Right atrium auricular region (tissue), 2 donors: ENCODE measurements at regions not wholly inside any gene's neighbourhood (a gene's known extent, or its start where the extent isn't known, plus 50 kb on each side); places are given as distances from the start of the nearest gene placed in this dataset.

Experiments
- DNase-seq: peaks from one replicate; pipeline ENCODE4 v3.0.0-alpha.2; 2019; ENCODE audit warnings: low spot score
- H3K27ac ChIP-seq, 2 donors: fragments of 200-600 bp; sonication (generic); 1 replicate in 1 of 2; 2 replicates in 1 of 2; pipeline ENCODE4 v1.5.1; 2016 to 2019
- H3K27me3 ChIP-seq, 2 donors: fragments of 200-600 bp; sonication (generic); one replicate each; pipeline versions ENCODE4 v1.5.1 to v1.6.0; 2017 to 2019
- H3K36me3 ChIP-seq: fragments of 200-600 bp; sonication (generic); one replicate; pipeline ENCODE4 v1.5.1; 2016
- H3K4me1 ChIP-seq, 2 donors: fragments of 200-600 bp; sonication (generic); one replicate each; pipeline versions ENCODE4 v1.5.1 to v1.6.0; 2017 to 2019
- H3K4me3 ChIP-seq, 2 donors: fragments of 200-600 bp; sonication (generic); 1 replicate in 1 of 2; 2 replicates in 1 of 2; pipeline ENCODE4 v1.5.1; 2017 to 2019; ENCODE audit warnings: mild to moderate bottlenecking in 1 of 2, moderate library complexity in 1 of 2
- H3K9me3 ChIP-seq, 2 donors: fragments of 200-600 bp; sonication (generic); one replicate each; pipeline ENCODE4 v1.5.1; 2019
- TF ChIP-seq, protein P1 (sequence below), 2 donors: fragments of 200-600 bp; sonication (generic); IDR thresholded peaks; one replicate each; pipeline ENCODE4 v1.5.1; 2019; ENCODE audit warnings: antibody characterized with exemption in 2 of 2

GRCh38 chr2:3954261-3954660 lies 250.9 kb downstream of the DCDC2C start:
- TF ChIP-seq, protein P1, sequence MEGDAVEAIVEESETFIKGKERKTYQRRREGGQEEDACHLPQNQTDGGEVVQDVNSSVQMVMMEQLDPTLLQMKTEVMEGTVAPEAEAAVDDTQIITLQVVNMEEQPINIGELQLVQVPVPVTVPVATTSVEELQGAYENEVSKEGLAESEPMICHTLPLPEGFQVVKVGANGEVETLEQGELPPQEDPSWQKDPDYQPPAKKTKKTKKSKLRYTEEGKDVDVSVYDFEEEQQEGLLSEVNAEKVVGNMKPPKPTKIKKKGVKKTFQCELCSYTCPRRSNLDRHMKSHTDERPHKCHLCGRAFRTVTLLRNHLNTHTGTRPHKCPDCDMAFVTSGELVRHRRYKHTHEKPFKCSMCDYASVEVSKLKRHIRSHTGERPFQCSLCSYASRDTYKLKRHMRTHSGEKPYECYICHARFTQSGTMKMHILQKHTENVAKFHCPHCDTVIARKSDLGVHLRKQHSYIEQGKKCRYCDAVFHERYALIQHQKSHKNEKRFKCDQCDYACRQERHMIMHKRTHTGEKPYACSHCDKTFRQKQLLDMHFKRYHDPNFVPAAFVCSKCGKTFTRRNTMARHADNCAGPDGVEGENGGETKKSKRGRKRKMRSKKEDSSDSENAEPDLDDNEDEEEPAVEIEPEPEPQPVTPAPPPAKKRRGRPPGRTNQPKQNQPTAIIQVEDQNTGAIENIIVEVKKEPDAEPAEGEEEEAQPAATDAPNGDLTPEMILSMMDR (IDR thresholded peaks at IDR 0.05), result no peak
- no peak for DNase-seq
- no peak overlapping the region for H3K27ac ChIP-seq
- H3K4me1 ChIP-seq, result no peaks in the 10 kb centered on the region
- no peaks in the 10 kb centered on the region for H3K27me3 ChIP-seq
- H3K36me3 ChIP-seq, result no peaks in the 10 kb centered on the region
- H3K9me3 ChIP-seq, result peaks cover 0 to 7% of the 10 kb centered on the region in 2 donors
- H3K4me3 ChIP-seq, result no peak overlapping the region

GRCh38 chr2:3956406-3956805 lies 253.0 kb downstream of the DCDC2C start:
- no peaks in the 10 kb centered on the region for H3K4me1 ChIP-seq
- no peak overlapping the region for H3K27ac ChIP-seq
- H3K27me3 ChIP-seq, result no peaks in the 10 kb centered on the region
- peaks cover 0 to 2% of the 10 kb centered on the region in 2 donors for H3K9me3 ChIP-seq
- no peak for DNase-seq
- H3K4me3 ChIP-seq, result no peak overlapping the region
- TF ChIP-seq, protein P1 (IDR thresholded peaks at IDR 0.05), result no peak
- H3K36me3 ChIP-seq, result no peaks in the 10 kb centered on the region

DNA sequence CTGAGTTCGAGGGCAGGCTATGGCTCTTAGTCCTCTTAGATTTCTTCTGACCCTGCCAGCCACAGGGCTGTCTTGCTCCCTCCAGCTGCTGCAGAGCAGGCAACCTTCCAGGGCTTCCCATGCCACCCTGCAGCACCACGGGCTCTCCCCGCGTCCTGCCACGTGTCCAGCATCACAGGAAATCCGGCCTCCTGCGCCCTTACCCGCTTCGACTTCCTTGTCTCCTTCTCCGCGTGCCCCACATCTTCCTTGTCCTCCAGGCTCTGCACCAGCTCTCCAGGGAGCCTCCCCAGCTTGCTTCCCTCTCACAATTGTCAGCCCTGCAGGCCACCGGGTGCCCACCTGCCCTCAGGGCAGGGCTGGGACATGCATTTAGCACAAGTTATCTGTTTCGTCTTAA lies 253.5 kb downstream of the DCDC2C start:
- Histone ChIP-seq H3K4me3 (no peak overlapping the region), H3K36me3 (no peaks in the 10 kb centered on the region), H3K4me1 (no peaks in the 10 kb centered on the region), H3K9me3 (no peaks in the 10 kb centered on the region), H3K27ac (no peak overlapping the region), H3K27me3 (no peaks in the 10 kb centered on the region)
- TF ChIP-seq, protein P1 (IDR thresholded peaks at IDR 0.05), result no peak
- no peak for DNase-seq

- H3K36me3 ChIP-seq, result no peaks in the 10 kb centered on the region
- no peaks in the 10 kb centered on the region for H3K9me3 ChIP-seq
- no peaks in the 10 kb centered on the region for H3K27me3 ChIP-seq
- TF ChIP-seq, protein P1 (IDR thresholded peaks at IDR 0.05), result no peak
- DNase-seq, result no peak
- H3K27ac ChIP-seq, result no peak overlapping the region
- no peak overlapping the region for H3K4me3 ChIP-seq
- no peaks in the 10 kb centered on the region for H3K4me1 ChIP-seq
Observed at GRCh38 chr2:3958465-3958864, 255.1 kb downstream of the DCDC2C start.

DNA sequence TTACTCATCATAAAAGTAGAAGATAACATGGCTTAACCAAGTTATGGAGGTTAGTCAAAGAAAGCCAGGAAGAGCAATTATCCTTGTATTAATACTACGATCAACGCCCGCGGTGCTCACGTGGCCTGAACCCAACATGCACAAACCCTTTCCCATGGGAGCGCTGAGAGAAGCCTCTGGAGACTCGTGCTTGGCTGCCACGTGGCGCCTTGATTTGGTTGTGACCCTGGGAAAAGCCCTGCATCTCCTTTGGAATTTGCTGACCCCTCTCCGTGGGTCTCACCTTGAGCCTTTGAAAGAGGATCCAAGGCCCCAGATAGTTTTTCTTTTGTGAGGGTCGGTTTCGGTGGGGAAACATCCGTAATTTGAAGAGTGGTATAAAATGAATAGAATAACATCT lies 255.6 kb downstream of the DCDC2C start:
- Histone ChIP-seq H3K27me3 (no peaks in the 10 kb centered on the region), H3K9me3 (no peaks in the 10 kb centered on the region), H3K4me3 (no peak overlapping the region), H3K27ac (no peak overlapping the region), H3K4me1 (no peaks in the 10 kb centered on the region), H3K36me3 (no peaks in the 10 kb centered on the region)
- TF ChIP-seq, protein P1 (IDR thresholded peaks at IDR 0.05), result no peak
- no peak for DNase-seq

DNA sequence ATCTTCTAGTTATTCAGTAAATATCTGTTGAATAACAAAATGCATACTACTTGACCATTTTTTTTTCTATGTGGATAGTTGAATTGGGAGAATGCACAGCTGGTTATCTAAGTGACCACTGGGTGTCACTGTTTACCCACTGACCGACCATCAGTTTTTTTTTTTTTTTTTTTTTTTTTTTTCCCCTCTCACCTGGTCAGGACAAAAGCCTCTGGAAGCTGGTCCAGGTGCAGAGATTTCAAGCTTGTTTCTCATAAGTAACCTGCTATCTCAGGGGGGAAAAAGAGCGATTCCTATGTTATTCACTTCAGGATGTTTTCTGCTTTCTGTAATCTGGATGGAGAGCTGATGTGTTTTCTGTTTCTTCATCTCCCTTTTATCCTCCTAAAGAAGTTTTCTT lies 256.0 kb downstream of the DCDC2C start:
- H3K27me3 ChIP-seq, result no peaks in the 10 kb centered on the region
- no peaks in the 10 kb centered on the region for H3K9me3 ChIP-seq
- H3K27ac ChIP-seq, result no peak overlapping the region
- no peak overlapping the region for H3K4me3 ChIP-seq
- no peaks in the 10 kb centered on the region for H3K4me1 ChIP-seq
- DNase-seq, result no peak
- no peaks in the 10 kb centered on the region for H3K36me3 ChIP-seq
- TF ChIP-seq, protein P1 (IDR thresholded peaks at IDR 0.05), result peak; percentile 68 to 77
